H9 (cell line): ENCODE measurements at regions not wholly inside any gene's neighbourhood (a gene's known extent, or its start where the extent isn't known, plus 50 kb on each side); places are given as distances from the start of the nearest gene placed in this dataset.
A peak's percentile ranks its signal among the peaks of the same experiment; 100 is the strongest.

Experiments
- DNase-seq: peaks from one replicate; pipeline ENCODE4 v3.0.0-alpha.2; 2017
- H2AFZ ChIP-seq: one replicate; pipeline ENCODE4 v1.6.1; 2013; ENCODE audit warnings: mild to moderate bottlenecking, low read length, control low read depth, moderate library complexity
- H2AK5ac ChIP-seq: 2 replicates; pipeline ENCODE4 v1.6.1; 2013; ENCODE audit warnings: low read length, control low read depth, mixed read lengths; ENCODE audit not compliant: insufficient read length
- H2BK120ac ChIP-seq: one replicate; pipeline ENCODE4 v1.6.1; 2013; ENCODE audit warnings: low read depth, mild to moderate bottlenecking, low read length, control low read depth, inconsistent platforms; ENCODE audit not compliant: poor library complexity, severe bottlenecking
- H2BK12ac ChIP-seq: 2 replicates; pipeline ENCODE4 v1.6.1; 2013; ENCODE audit warnings: low read length, control low read depth, mixed read lengths, low read depth; ENCODE audit not compliant: insufficient read length
- H2BK15ac ChIP-seq: 2 replicates; pipeline ENCODE4 v1.6.1; 2013; ENCODE audit warnings: low read depth, low read length, control low read depth
- H2BK20ac ChIP-seq: one replicate; pipeline ENCODE4 v1.6.1; 2013; ENCODE audit warnings: low read depth, mild to moderate bottlenecking, low read length, control low read depth, inconsistent platforms; ENCODE audit not compliant: poor library complexity, severe bottlenecking
- H2BK5ac ChIP-seq: 2 replicates; pipeline ENCODE4 v1.6.1; 2013; ENCODE audit warnings: low read length, control low read depth, mixed read lengths; ENCODE audit not compliant: insufficient read length
- H3K14ac ChIP-seq: 2 replicates; pipeline ENCODE4 v1.6.1; 2013; ENCODE audit warnings: low read length, control low read depth; ENCODE audit not compliant: insufficient read depth
- H3K18ac ChIP-seq: 2 replicates; pipeline ENCODE4 v1.6.1; 2013; ENCODE audit warnings: low read depth, mild to moderate bottlenecking, mixed read lengths, low read length, control low read depth; ENCODE audit not compliant: insufficient read length
- H3K23ac ChIP-seq: 2 replicates; pipeline ENCODE4 v1.6.1; 2013; ENCODE audit warnings: low read length, control low read depth, mixed read lengths, low read depth; ENCODE audit not compliant: insufficient read length
- H3K23me2 ChIP-seq: 2 replicates; pipeline ENCODE4 v1.6.1; 2013; ENCODE audit warnings: low read depth, mild to moderate bottlenecking, mixed read lengths, low read length, control low read depth; ENCODE audit not compliant: insufficient read length, poor library complexity, severe bottlenecking
- H3K27ac ChIP-seq: 2 replicates; pipeline ENCODE4 v1.5.1; 2013; ENCODE audit warnings: low read length, control low read depth, mixed read lengths, low read depth; ENCODE audit not compliant: insufficient read length
- H3K27me3 ChIP-seq: 2 replicates; pipeline ENCODE4 v1.6.1; 2013; ENCODE audit warnings: low read length, control low read depth, inconsistent platforms; ENCODE audit not compliant: insufficient read depth
- H3K4ac ChIP-seq: 2 replicates; pipeline ENCODE4 v1.6.1; 2013; ENCODE audit warnings: low read depth, mild to moderate bottlenecking, control low read depth, inconsistent platforms, low read length, moderate library complexity
- H3K4me1 ChIP-seq: 2 replicates; pipeline ENCODE4 v1.6.1; 2013; ENCODE audit warnings: low read length, control low read depth, inconsistent platforms; ENCODE audit not compliant: insufficient read depth
- H3K4me2 ChIP-seq: 2 replicates; pipeline ENCODE4 v1.6.1; 2013; ENCODE audit warnings: low read length, control low read depth, mixed read lengths; ENCODE audit not compliant: insufficient read length, insufficient read depth
- H3K56ac ChIP-seq: 2 replicates; pipeline ENCODE4 v1.6.1; 2013; ENCODE audit warnings: low read depth, mild to moderate bottlenecking, mixed read lengths, low read length, control low read depth; ENCODE audit not compliant: insufficient read length
- H3K79me1 ChIP-seq: 2 replicates; pipeline ENCODE4 v1.6.1; 2013; ENCODE audit warnings: low read depth, mild to moderate bottlenecking, moderate library complexity, low read length, control low read depth, inconsistent platforms; ENCODE audit not compliant: insufficient read depth, poor library complexity, severe bottlenecking
- H3K79me2 ChIP-seq: 2 replicates; pipeline ENCODE4 v1.6.1; 2013; ENCODE audit warnings: low read length, control low read depth, inconsistent platforms; ENCODE audit not compliant: insufficient read depth
- H3K9ac ChIP-seq: 2 replicates; pipeline ENCODE4 v1.6.1; 2013; ENCODE audit warnings: low read length, control low read depth, mixed read lengths; ENCODE audit not compliant: insufficient read length; ENCODE audit errors: extremely low read depth
- H3K9me3 ChIP-seq: one replicate; pipeline ENCODE4 v1.6.1; 2013; ENCODE audit warnings: low read depth, low read length, inconsistent platforms; ENCODE audit not compliant: control insufficient read depth
- H3T11ph ChIP-seq: one replicate; pipeline ENCODE4 v1.6.1; 2013; ENCODE audit warnings: mild to moderate bottlenecking, low read length, control low read depth, inconsistent platforms
- H4K20me1 ChIP-seq: one replicate; pipeline ENCODE4 v1.6.1; 2013; ENCODE audit not compliant: control insufficient read depth, insufficient read length, insufficient read depth
- H4K5ac ChIP-seq: 2 replicates; pipeline ENCODE4 v1.6.1; 2013; ENCODE audit warnings: low read depth, mild to moderate bottlenecking, mixed read lengths, low read length, control low read depth; ENCODE audit not compliant: insufficient read length
- H4K8ac ChIP-seq: replicated peaks from 2 replicates; pipeline ENCODE4 v1.6.1; 2013; ENCODE audit warnings: low read length, control low read depth, mixed read lengths, low read depth; ENCODE audit not compliant: insufficient read length
- H4K91ac ChIP-seq: 2 replicates; pipeline ENCODE4 v1.6.1; 2013; ENCODE audit warnings: low read depth, mild to moderate bottlenecking, moderate library complexity, mixed read lengths, low read length, control low read depth; ENCODE audit not compliant: insufficient read length
- H3K27ac Mint-ChIP-seq, 3 experiments: 2 replicates in 2 of 3; 3 replicates in 1 of 3; pipeline ENCODE4 v1.8.0; 2020 to 2021; ENCODE audit warnings: mixed read lengths in 3 of 3, mild to moderate bottlenecking in 1 of 3, moderate library complexity in 1 of 3
- H3K27me3 Mint-ChIP-seq: 2 replicates; pipeline ENCODE4 v1.8.0; 2021; ENCODE audit warnings: low read depth, mild to moderate bottlenecking, moderate library complexity, mixed read lengths
- H3K36me3 Mint-ChIP-seq, 3 experiments: 2 replicates in 2 of 3; 3 replicates in 1 of 3; pipeline ENCODE4 v1.8.0; 2020 to 2021; ENCODE audit warnings: low read depth in 3 of 3, mixed read lengths in 3 of 3; ENCODE audit not compliant: insufficient read depth in 1 of 3
- H3K4me1 Mint-ChIP-seq, 2 experiments: 2 replicates each; pipeline ENCODE4 v1.8.0; 2020; ENCODE audit warnings: mixed read lengths in 2 of 2
- H3K4me3 Mint-ChIP-seq, 2 experiments: 2 replicates in 1 of 2; 3 replicates in 1 of 2; pipeline ENCODE4 v1.8.0; 2020 to 2021; ENCODE audit warnings: mild to moderate bottlenecking in 2 of 2, mixed read lengths in 2 of 2, moderate library complexity in 1 of 2
- H3K9me3 Mint-ChIP-seq, 2 experiments: 2 replicates in 1 of 2; 3 replicates in 1 of 2; pipeline ENCODE4 v1.8.0; 2020; ENCODE audit warnings: mild to moderate bottlenecking in 2 of 2, mixed read lengths in 2 of 2, moderate library complexity in 1 of 2
- CTCF ChIP-seq: fragments of 200-600 bp; sonication (generic); conservative IDR thresholded peaks from 3 replicates; pipeline ENCODE4 v1.8.0; 2021; ENCODE audit warnings: antibody characterized with exemption, mild to moderate bottlenecking
- WGBS: extraction: QIAGEN DNeasy Blood & Tissue Kit; methylation state at CpG from one replicate; pipeline ENCODE4 v1.1.7; 2013; ENCODE audit warnings: missing lambda C conversion rate, low lambda C conversion rate, mixed read lengths; ENCODE audit not compliant: insufficient read length; ENCODE audit errors: extremely low coverage; 5-methylcytosine and 5-hydroxymethylcytosine counted together

GRCh38 chr7:26001662-26002244 lies 150.2 kb upstream of the NFE2L3 start:
- no peaks in the 10 kb centered on the region for H3K23me2 ChIP-seq
- no peak overlapping the region for H2AFZ ChIP-seq
- no peak for TF ChIP-seq CTCF
- H4K91ac ChIP-seq: no peak overlapping the region
- H3K27me3 ChIP-seq: no peaks in the 10 kb centered on the region
- no peak overlapping the region for H3K27ac ChIP-seq
- H4K8ac ChIP-seq: no peak overlapping the region
- H2BK12ac ChIP-seq: no peak overlapping the region
- H3K18ac ChIP-seq: no peak overlapping the region
- no peak overlapping the region for H2BK20ac ChIP-seq
- Mint-ChIP-seq H3K4me1 (peaks cover 0 to 2% of the 10 kb centered on the region in 2 experiments; a peak in 2 of 4 replicates), H3K27ac (no peak overlapping the region), H3K36me3 (no peaks in the 10 kb centered on the region; a peak in 1 of 7 replicates), H3K9me3 (no peaks in the 10 kb centered on the region), H3K27me3 (peaks cover 10% of the 10 kb centered on the region), H3K4me3 (no peak overlapping the region)
- 0 out of 2 replicates have a peak overlapping the region, but pooled peaks have one; percentile 28 for H2BK15ac ChIP-seq
- H3T11ph ChIP-seq: no peak overlapping the region
- WGBS: no CpG with 5 or more reads among the region's 5 CpGs
- no peak overlapping the region for H2AK5ac ChIP-seq
- no peak overlapping the region for H3K56ac ChIP-seq
- H4K20me1 ChIP-seq: no peaks in the 10 kb centered on the region
- no peak overlapping the region for H3K14ac ChIP-seq
- no peak for DNase-seq
- H4K5ac ChIP-seq: no peak overlapping the region
- no peak overlapping the region for H2BK5ac ChIP-seq
- no peaks in the 10 kb centered on the region for H3K9me3 ChIP-seq
- no peak overlapping the region for H3K4ac ChIP-seq
- no peak overlapping the region for H3K23ac ChIP-seq
- no peak overlapping the region for H3K4me2 ChIP-seq
- H3K4me1 ChIP-seq: no peaks in the 10 kb centered on the region
- H3K79me1 ChIP-seq: no peaks in the 10 kb centered on the region
- H3K9ac ChIP-seq: no peak overlapping the region
- H3K79me2 ChIP-seq: no peaks in the 10 kb centered on the region
- no peak overlapping the region for H2BK120ac ChIP-seq
